Neural cell (in vitro differentiated cells): ENCODE measurements at regions not wholly inside any gene's neighbourhood (a gene's known extent, or its start where the extent isn't known, plus 50 kb on each side); places are given as distances from the start of the nearest gene placed in this dataset.

Experiments used
- H2AFZ ChIP-seq: fragments of 200-600, 300-800 bp; sonication (generic), shearing (Covaris generic); 2 replicates; pipeline ENCODE4 v1.6.0; 2014; ENCODE audit warnings: low read depth, mild to moderate bottlenecking, antibody characterized with exemption, low read length, moderate library complexity
- H3F3A ChIP-seq: fragments of 200-600 bp; shearing (Covaris generic); 2 replicates; pipeline ENCODE4 v1.6.1; 2016; ENCODE audit warnings: mild to moderate bottlenecking, moderate library complexity, mixed read lengths, antibody characterized with exemption, low read length; ENCODE audit not compliant: insufficient read depth, poor library complexity, severe bottlenecking
- H3K27ac ChIP-seq: fragments of 200-600, 300-800 bp; sonication (generic), shearing (Covaris generic); 2 replicates; pipeline ENCODE4 v1.5.1; 2014; ENCODE audit warnings: mild to moderate bottlenecking, low read length, moderate library complexity
- H3K27me3 ChIP-seq: fragments of 300-800, 200-600 bp; sonication (generic), shearing (Covaris generic); 2 replicates; pipeline ENCODE4 v1.6.0; 2014; ENCODE audit warnings: mild to moderate bottlenecking, low read depth, low read length, moderate library complexity; ENCODE audit not compliant: insufficient read depth
- H3K36me3 ChIP-seq: fragments of 300-800, 200-600 bp; sonication (generic), shearing (Covaris generic); 2 replicates; pipeline ENCODE4 v1.5.1; 2014; ENCODE audit warnings: mild to moderate bottlenecking, antibody characterized with exemption, low read length, moderate library complexity; ENCODE audit not compliant: insufficient read depth
- H3K4me2 ChIP-seq: fragments of 300-800, 200-600 bp; sonication (generic), shearing (Covaris generic); 2 replicates; pipeline ENCODE4 v1.6.0; 2014; ENCODE audit warnings: mild to moderate bottlenecking, low read length
- H3K4me3 ChIP-seq: fragments of 300-800, 200-600 bp; sonication (generic), shearing (Covaris generic); 2 replicates; pipeline ENCODE4 v1.5.1; 2014; ENCODE audit warnings: mild to moderate bottlenecking, low read length, moderate library complexity
- H3K79me2 ChIP-seq: fragments of 200-600 bp; shearing (Covaris generic); replicated peaks from 2 replicates; pipeline ENCODE4 v1.6.0; 2014; ENCODE audit warnings: mild to moderate bottlenecking, low read length, moderate library complexity; ENCODE audit not compliant: insufficient read depth
- H3K9ac ChIP-seq: fragments of 300-800, 200-600 bp; sonication (generic), shearing (Covaris generic); 2 replicates; pipeline ENCODE4 v1.6.1; 2016; ENCODE audit warnings: mild to moderate bottlenecking, low read length, mixed read lengths
- H3K9me2 ChIP-seq: fragments of 200-600 bp; shearing (Covaris generic); 2 replicates; pipeline ENCODE4 v1.6.1; 2016; ENCODE audit warnings: mild to moderate bottlenecking, low read length, mixed read lengths; ENCODE audit not compliant: insufficient read depth
- H3K9me3 ChIP-seq: fragments of 200-600, 300-800 bp; sonication (generic), shearing (Covaris generic); 2 replicates; pipeline ENCODE4 v1.6.1; 2016; ENCODE audit warnings: mild to moderate bottlenecking, mixed run types, low read length, moderate library complexity, mixed read lengths
- H4K20me1 ChIP-seq: fragments of 200-600 bp; shearing (Covaris generic); 2 replicates; pipeline ENCODE4 v1.6.1; 2016; ENCODE audit warnings: mild to moderate bottlenecking, mixed run types; ENCODE audit not compliant: insufficient read depth
- EP300 ChIP-seq: fragments of 450-650 bp; conservative IDR thresholded peaks from 2 replicates; pipeline ENCODE4 v1.6.1; 2014; ENCODE audit warnings: antibody characterized with exemption, mild to moderate bottlenecking, moderate library complexity; ENCODE audit not compliant: poor library complexity, severe bottlenecking
- EZH2 ChIP-seq: fragments of 200-600, 300-800 bp; shearing (Covaris generic), sonication (generic); IDR thresholded peaks from 2 replicates; pipeline ENCODE4 v1.6.1; 2014; ENCODE audit warnings: antibody characterized with exemption, low read length, borderline replicate concordance, mild to moderate bottlenecking; ENCODE audit not compliant: insufficient read depth, poor library complexity, severe bottlenecking
- MXI1 ChIP-seq: fragments of 450-650 bp; conservative IDR thresholded peaks from 2 replicates; pipeline ENCODE4 v1.6.1; 2014; ENCODE audit warnings: antibody characterized with exemption, mild to moderate bottlenecking; ENCODE audit not compliant: poor library complexity, severe bottlenecking
- POLR2AphosphoS5 ChIP-seq: IDR thresholded peaks from 2 replicates; pipeline ENCODE4 v1.6.1; 2012
- RAD21 ChIP-seq: fragments of 450-650 bp; conservative IDR thresholded peaks from 2 replicates; pipeline ENCODE4 v1.6.1; 2014; ENCODE audit warnings: antibody characterized with exemption, mild to moderate bottlenecking, moderate library complexity
- SMC3 ChIP-seq: fragments of 450-650 bp; conservative IDR thresholded peaks from 2 replicates; pipeline ENCODE4 v1.6.1; 2014; ENCODE audit warnings: antibody characterized with exemption, mild to moderate bottlenecking, moderate library complexity; ENCODE audit not compliant: poor library complexity
- TAF1 ChIP-seq: IDR thresholded peaks from 2 replicates; pipeline ENCODE4 v1.6.1; 2012; ENCODE audit warnings: low read depth
- TF ChIP-seq, protein P1 (sequence below): fragments of 450-650 bp; IDR thresholded peaks from 2 replicates; pipeline ENCODE4 v1.5.1; 2014; ENCODE audit warnings: antibody characterized with exemption, mild to moderate bottlenecking, moderate library complexity; ENCODE audit not compliant: poor library complexity, severe bottlenecking
- TF ChIP-seq, protein P2 (sequence below): IDR thresholded peaks from 2 replicates; pipeline ENCODE4 v1.6.1; 2012; ENCODE audit warnings: borderline replicate concordance

DNA sequence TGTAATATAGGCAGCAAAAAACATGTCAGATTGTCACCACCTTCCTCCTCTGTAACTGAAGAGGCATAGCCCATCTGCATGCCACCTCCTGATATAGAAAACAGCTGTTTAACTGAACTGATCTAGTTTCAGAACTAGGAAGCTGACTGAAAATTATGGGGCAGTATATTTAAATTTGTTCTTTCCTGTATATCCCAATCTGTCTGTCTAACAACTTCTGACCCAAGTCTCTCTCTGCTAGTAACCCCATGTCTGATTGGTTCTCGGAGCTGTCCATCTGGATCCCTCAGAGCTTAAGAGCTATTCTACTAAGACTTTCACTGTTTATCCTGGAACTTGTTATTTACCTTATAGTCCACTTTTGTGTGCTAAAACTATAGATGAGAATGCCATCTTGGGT lies 68.2 kb upstream of the SLC35G4 start:
- no peak overlapping the region for H3K27ac ChIP-seq
- no peaks in the 10 kb centered on the region for H3K27me3 ChIP-seq
- H3F3A ChIP-seq = no peaks in the 10 kb centered on the region
- no peaks in the 10 kb centered on the region for H3K9me3 ChIP-seq
- H3K36me3 ChIP-seq = no peaks in the 10 kb centered on the region
- no peaks in the 10 kb centered on the region for H3K9me2 ChIP-seq
- no peak overlapping the region for H2AFZ ChIP-seq
- no peak overlapping the region for H3K4me3 ChIP-seq
- no peaks in the 10 kb centered on the region for H3K79me2 ChIP-seq
- TF ChIP-seq MXI1 (no peak), EZH2 (no peak)
- TF ChIP-seq, protein P1, sequence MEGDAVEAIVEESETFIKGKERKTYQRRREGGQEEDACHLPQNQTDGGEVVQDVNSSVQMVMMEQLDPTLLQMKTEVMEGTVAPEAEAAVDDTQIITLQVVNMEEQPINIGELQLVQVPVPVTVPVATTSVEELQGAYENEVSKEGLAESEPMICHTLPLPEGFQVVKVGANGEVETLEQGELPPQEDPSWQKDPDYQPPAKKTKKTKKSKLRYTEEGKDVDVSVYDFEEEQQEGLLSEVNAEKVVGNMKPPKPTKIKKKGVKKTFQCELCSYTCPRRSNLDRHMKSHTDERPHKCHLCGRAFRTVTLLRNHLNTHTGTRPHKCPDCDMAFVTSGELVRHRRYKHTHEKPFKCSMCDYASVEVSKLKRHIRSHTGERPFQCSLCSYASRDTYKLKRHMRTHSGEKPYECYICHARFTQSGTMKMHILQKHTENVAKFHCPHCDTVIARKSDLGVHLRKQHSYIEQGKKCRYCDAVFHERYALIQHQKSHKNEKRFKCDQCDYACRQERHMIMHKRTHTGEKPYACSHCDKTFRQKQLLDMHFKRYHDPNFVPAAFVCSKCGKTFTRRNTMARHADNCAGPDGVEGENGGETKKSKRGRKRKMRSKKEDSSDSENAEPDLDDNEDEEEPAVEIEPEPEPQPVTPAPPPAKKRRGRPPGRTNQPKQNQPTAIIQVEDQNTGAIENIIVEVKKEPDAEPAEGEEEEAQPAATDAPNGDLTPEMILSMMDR = no peak
- H3K4me2 ChIP-seq = no peak overlapping the region
- no peaks in the 10 kb centered on the region for H4K20me1 ChIP-seq
- no peak overlapping the region for H3K9ac ChIP-seq

DNA sequence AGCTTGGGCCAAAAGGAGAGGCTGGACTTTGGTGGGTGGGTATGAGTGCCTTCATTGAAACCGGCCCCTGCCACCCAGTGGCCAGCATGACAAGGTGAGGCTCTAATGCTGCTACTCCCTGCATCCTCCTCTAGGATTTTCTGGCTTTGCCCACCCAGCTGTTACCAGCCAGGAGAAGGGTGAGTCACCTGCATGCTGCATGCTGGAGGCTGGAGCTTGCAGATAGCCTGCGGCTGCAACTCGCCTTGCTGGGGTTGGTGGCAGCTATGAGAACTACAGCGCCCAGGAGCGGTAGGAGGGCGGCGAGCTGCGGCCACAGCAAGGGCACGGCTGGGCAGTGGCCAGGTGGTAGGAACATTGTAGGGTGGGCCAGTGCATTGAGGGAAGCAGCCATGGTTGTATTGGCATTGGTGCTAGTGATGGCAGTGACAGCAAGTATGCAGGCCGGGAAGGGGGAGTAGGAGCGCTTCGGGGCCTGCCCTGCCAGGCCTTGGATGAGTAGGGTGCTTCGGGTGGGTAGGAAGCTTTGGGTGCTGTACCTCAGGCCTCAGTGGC lies 75.4 kb upstream of the SLC35G4 start:
- no peak overlapping the region for H3K4me3 ChIP-seq
- no peaks in the 10 kb centered on the region for H3K27me3 ChIP-seq
- no peaks in the 10 kb centered on the region for H3K9me2 ChIP-seq

DNA sequence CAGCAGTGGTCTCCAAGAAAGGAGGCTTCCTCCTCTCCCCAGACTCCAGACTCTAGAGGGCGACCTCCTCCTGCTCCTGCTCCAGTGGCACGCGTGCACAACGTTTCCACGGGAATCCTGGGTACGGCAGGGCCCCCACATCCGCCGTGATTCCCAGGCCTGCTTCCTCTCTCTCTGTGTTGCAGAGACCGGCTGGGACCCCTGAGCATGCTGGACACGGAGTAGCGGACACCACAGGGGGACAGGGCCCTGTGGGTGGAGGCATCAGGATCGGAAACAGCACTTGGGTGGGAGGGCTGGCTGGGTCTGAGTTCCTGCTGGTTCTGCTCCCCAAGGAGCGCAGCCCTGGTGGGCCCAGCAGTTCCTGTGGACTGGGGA lies 75.9 kb upstream of the SLC35G4 start:
- H3K9ac ChIP-seq = no peak overlapping the region
- no peaks in the 10 kb centered on the region for H3K36me3 ChIP-seq
- H3K9me3 ChIP-seq = no peaks in the 10 kb centered on the region
- no peaks in the 10 kb centered on the region for H3K9me2 ChIP-seq
- no peak overlapping the region for H3K4me2 ChIP-seq
- H3K4me3 ChIP-seq = no peak overlapping the region
- TF ChIP-seq, protein P1 = no peak
- no peak for TF ChIP-seq EP300
- no peak for TF ChIP-seq EZH2
- TF ChIP-seq POLR2AphosphoS5 = no peak
- TF ChIP-seq, protein P2, sequence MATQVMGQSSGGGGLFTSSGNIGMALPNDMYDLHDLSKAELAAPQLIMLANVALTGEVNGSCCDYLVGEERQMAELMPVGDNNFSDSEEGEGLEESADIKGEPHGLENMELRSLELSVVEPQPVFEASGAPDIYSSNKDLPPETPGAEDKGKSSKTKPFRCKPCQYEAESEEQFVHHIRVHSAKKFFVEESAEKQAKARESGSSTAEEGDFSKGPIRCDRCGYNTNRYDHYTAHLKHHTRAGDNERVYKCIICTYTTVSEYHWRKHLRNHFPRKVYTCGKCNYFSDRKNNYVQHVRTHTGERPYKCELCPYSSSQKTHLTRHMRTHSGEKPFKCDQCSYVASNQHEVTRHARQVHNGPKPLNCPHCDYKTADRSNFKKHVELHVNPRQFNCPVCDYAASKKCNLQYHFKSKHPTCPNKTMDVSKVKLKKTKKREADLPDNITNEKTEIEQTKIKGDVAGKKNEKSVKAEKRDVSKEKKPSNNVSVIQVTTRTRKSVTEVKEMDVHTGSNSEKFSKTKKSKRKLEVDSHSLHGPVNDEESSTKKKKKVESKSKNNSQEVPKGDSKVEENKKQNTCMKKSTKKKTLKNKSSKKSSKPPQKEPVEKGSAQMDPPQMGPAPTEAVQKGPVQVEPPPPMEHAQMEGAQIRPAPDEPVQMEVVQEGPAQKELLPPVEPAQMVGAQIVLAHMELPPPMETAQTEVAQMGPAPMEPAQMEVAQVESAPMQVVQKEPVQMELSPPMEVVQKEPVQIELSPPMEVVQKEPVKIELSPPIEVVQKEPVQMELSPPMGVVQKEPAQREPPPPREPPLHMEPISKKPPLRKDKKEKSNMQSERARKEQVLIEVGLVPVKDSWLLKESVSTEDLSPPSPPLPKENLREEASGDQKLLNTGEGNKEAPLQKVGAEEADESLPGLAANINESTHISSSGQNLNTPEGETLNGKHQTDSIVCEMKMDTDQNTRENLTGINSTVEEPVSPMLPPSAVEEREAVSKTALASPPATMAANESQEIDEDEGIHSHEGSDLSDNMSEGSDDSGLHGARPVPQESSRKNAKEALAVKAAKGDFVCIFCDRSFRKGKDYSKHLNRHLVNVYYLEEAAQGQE = no peak
- TF ChIP-seq MXI1 = no peak
- no peak for TF ChIP-seq RAD21
- TF ChIP-seq SMC3 = no peak
- no peak for TF ChIP-seq TAF1
- no peaks in the 10 kb centered on the region for H3K79me2 ChIP-seq
- no peaks in the 10 kb centered on the region for H4K20me1 ChIP-seq
- no peaks in the 10 kb centered on the region for H3K27me3 ChIP-seq
- H3K27ac ChIP-seq = no peak overlapping the region
- no peak overlapping the region for H2AFZ ChIP-seq
- no peaks in the 10 kb centered on the region for H3F3A ChIP-seq

More for the DNA sequence above, 75.4 kb upstream of the SLC35G4 start:
- Histone ChIP-seq H3K79me2 (no peaks in the 10 kb centered on the region), H3K27ac (no peak overlapping the region), H3K36me3 (no peaks in the 10 kb centered on the region), H3K9ac (no peak overlapping the region), H4K20me1 (no peaks in the 10 kb centered on the region), H3K4me2 (no peak overlapping the region), H3F3A (no peaks in the 10 kb centered on the region), H3K9me3 (no peaks in the 10 kb centered on the region), H2AFZ (no peak overlapping the region)
- TF ChIP-seq EZH2 = no peak
- no peak for TF ChIP-seq TAF1
- no peak for TF ChIP-seq MXI1
- TF ChIP-seq RAD21 = no peak
